ENCODE measurements at regions not wholly inside any gene's neighbourhood (a gene's known extent, or its start where the extent isn't known, plus 50 kb on each side); places are given as distances from the start of the nearest gene placed in this dataset.

DNA sequence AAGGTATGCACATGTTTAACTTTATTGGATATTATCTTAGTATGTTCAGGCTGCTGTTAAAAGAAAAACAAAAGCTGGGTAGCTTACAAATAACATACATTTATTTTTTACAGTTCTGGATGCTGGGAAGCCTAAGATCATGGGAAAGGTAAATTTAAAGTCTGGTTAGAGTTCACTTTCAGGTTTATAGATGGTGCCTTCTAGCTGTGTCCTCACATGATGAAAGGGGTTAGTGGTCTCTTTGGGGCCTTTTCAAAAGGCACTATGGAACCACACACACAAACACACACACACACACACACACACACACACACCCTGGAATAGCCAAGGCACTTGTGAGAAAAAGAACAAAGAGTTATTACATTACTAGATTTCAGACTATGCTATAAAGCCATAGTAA is 805.8 kb upstream of the GJE1 start:
- TF ChIP-seq CTCF (IDR thresholded peaks at IDR 0.05) (no peak), EZH2 (IDR thresholded peaks at IDR 0.05) (no peak), EZH2phosphoT487 (IDR thresholded peaks at IDR 0.05) (no peak)
